CD4-positive, alpha-beta memory T cell (primary cell): ENCODE measurements at regions not wholly inside any gene's neighbourhood (a gene's known extent, or its start where the extent isn't known, plus 50 kb on each side); places are given as distances from the start of the nearest gene placed in this dataset.

ENCODE experiments used
- CTCF ChIA-PET: fragments of 350-600 bp; sonication (Branson Sonifier 250); formaldehyde crosslinking; loops from one replicate; lab custom pipeline; 2021; ENCODE audit warnings: inconsistent platforms; ENCODE audit not compliant: partially characterized antibody; lab: Charles Lee
- POLR2A ChIA-PET: fragments of 350-600 bp; sonication (Branson Sonifier 250); formaldehyde crosslinking; loops from one replicate; lab custom pipeline; 2021; ENCODE audit not compliant: partially characterized antibody; lab: Charles Lee
- DNase-seq, 5 donors: peaks; one replicate each; pipeline versions ENCODE4 v3.0.0 to v3.0.0-alpha.2; 2020 to 2022; ENCODE audit warnings: mixed read lengths in 1 of 5
- H3K27ac ChIP-seq: one replicate; pipeline ENCODE4 v1.7.0; 2013; ENCODE audit warnings: low read depth, low read length
- H3K27me3 ChIP-seq: 2 replicates; pipeline ENCODE4 v1.7.0; 2013; ENCODE audit warnings: mild to moderate bottlenecking, low read length, moderate library complexity; ENCODE audit not compliant: insufficient read depth
- H3K36me3 ChIP-seq: 2 replicates; pipeline ENCODE4 v1.7.0; 2013; ENCODE audit warnings: mild to moderate bottlenecking, low read length, moderate library complexity; ENCODE audit not compliant: insufficient read depth
- H3K4me1 ChIP-seq: 2 replicates; pipeline ENCODE4 v1.7.0; 2013; ENCODE audit warnings: mild to moderate bottlenecking, low read length, moderate library complexity; ENCODE audit not compliant: insufficient read depth
- H3K4me3 ChIP-seq, 2 donors: one replicate each; pipeline ENCODE4 v1.7.0; 2013; ENCODE audit warnings: low read length in 2 of 2, mild to moderate bottlenecking in 1 of 2
- H3K9me3 ChIP-seq, 2 donors: one replicate each; pipeline ENCODE4 v1.7.0; 2013; ENCODE audit warnings: low read length in 2 of 2, control low read depth in 1 of 2; ENCODE audit not compliant: control insufficient read depth in 1 of 2
- H3K27ac Mint-ChIP-seq, 7 donors: one replicate each; pipeline ENCODE4 v1.8.0; 2020 to 2021; ENCODE audit warnings: mixed read lengths in 7 of 7, mild to moderate bottlenecking in 6 of 7, inconsistent platforms in 3 of 7, moderate library complexity in 3 of 7
- H3K27me3 Mint-ChIP-seq, 2 donors: one replicate each; pipeline ENCODE4 v1.8.0; 2020 to 2021; ENCODE audit warnings: mixed read lengths in 2 of 2
- H3K36me3 Mint-ChIP-seq, 2 donors: one replicate each; pipeline ENCODE4 v1.8.0; 2020 to 2021; ENCODE audit warnings: mixed read lengths in 2 of 2, inconsistent platforms in 1 of 2, mild to moderate bottlenecking in 1 of 2
- H3K4me1 Mint-ChIP-seq, 4 donors: one replicate each; pipeline ENCODE4 v1.8.0; 2020 to 2021; ENCODE audit warnings: mixed read lengths in 4 of 4, mild to moderate bottlenecking in 1 of 4
- H3K4me3 Mint-ChIP-seq, 8 donors: one replicate each; pipeline ENCODE4 v1.8.0; 2020 to 2021; ENCODE audit warnings: mixed read lengths in 8 of 8, mild to moderate bottlenecking in 7 of 8, moderate library complexity in 6 of 8, inconsistent platforms in 3 of 8
- H3K9me3 Mint-ChIP-seq, 8 donors: one replicate each; pipeline ENCODE4 v1.8.0; 2020 to 2021; ENCODE audit warnings: mixed read lengths in 8 of 8, mild to moderate bottlenecking in 5 of 8, inconsistent platforms in 3 of 8, moderate library complexity in 1 of 8
- intact Hi-C: fragments of 100-400 bp; cut with micrococcal nuclease; formaldehyde crosslinking; loops from one replicate; pipeline ENCODE4 v1.15.1; 2023

DNA sequence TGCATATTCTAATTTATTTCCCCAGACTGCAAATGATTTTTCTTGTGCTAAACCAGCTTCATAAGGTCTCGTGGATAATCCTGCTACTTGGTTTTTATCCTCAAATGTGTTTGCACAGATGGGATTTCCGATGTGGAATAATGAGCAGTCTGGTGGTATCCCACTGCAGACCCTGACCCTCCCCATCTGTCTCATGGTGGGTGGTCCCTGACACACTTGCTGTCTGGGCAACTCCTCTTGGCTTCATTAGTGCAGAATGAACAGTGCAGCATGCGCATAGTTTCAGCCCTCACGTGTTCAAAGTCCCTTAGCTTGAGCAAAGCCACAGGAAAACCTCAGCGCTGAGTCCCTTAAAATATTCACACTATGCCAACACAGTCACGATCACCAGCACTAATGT lies 996.5 kb downstream of the AACS start:
- H3K27ac Mint-ChIP-seq = no peak overlapping the region

GRCh38 chr12:126064028-126064427 lies 998.8 kb downstream of the AACS start:
- Mint-ChIP-seq H3K4me3 (no peak overlapping the region), H3K4me1 (no peaks in the 10 kb centered on the region), H3K27me3 (no peaks in the 10 kb centered on the region), H3K36me3 (no peaks in the 10 kb centered on the region), H3K9me3 (peaks cover 0 to 6% (median 0%) of the 10 kb centered on the region in 8 donors), H3K27ac (no peak overlapping the region)
- Histone ChIP-seq H3K27me3 (no peaks in the 10 kb centered on the region), H3K4me1 (no peaks in the 10 kb centered on the region), H3K36me3 (no peaks in the 10 kb centered on the region), H3K9me3 (no peaks in the 10 kb centered on the region), H3K4me3 (no peak overlapping the region), H3K27ac (no peak overlapping the region)
- CTCF ChIA-PET = no interaction called here
- DNase-seq = no peak
- POLR2A ChIA-PET = no interaction called here
- intact Hi-C loops = no loop called here

More for the DNA sequence above, 996.5 kb downstream of the AACS start:
- Mint-ChIP-seq H3K4me1 (no peaks in the 10 kb centered on the region), H3K36me3 (no peaks in the 10 kb centered on the region), H3K27me3 (no peaks in the 10 kb centered on the region), H3K9me3 (peaks cover 0 to 6% (median 0%) of the 10 kb centered on the region in 8 donors), H3K4me3 (no peak overlapping the region)
- CTCF ChIA-PET = no interaction called here
- H3K27ac ChIP-seq = no peak overlapping the region
- H3K4me1 ChIP-seq = no peaks in the 10 kb centered on the region
- H3K36me3 ChIP-seq = no peaks in the 10 kb centered on the region
- H3K27me3 ChIP-seq = no peaks in the 10 kb centered on the region
- H3K9me3 ChIP-seq = no peaks in the 10 kb centered on the region
- no peak overlapping the region for H3K4me3 ChIP-seq
- DNase-seq = no peak
- intact Hi-C loops = no loop called here
- POLR2A ChIA-PET = no interaction called here

DNA sequence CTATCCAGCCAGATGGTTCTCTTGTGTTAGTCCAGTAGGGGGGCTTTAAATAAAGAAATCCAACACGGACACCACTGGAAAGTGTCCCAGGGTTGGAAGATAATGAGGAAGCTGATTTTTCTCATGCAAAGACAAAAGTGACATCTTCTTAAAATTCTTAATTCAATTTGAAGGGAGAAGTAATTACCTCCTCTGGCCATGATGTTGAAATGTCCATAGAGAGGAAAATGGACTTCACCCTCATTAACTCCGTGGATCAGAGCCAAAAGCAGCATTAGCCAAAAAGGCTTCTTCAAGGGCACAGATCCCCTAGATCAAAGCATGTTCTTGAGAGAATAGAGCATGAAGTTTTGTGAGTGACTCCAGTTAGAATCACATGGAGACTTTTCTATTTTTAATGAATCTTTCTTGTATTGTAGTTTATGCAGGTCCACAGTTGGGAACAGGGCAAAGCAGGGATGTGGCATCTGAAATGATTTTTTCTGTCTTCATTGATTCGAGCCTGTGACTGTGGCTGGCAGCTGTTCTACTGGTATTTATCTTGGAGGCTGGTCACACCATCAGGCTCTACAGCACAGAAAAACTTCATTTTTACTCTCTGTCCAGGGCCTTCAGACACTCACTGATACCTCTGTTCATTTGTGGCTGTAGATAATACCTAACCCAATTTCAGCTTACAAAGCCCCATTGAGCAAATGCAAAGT lies 1002.5 kb downstream of the AACS start:
- Mint-ChIP-seq H3K36me3 (no peaks in the 10 kb centered on the region), H3K27me3 (no peaks in the 10 kb centered on the region), H3K4me3 (no peak overlapping the region), H3K27ac (no peak overlapping the region), H3K4me1 (no peaks in the 10 kb centered on the region), H3K9me3 (peaks cover 0 to 36% (median 14%) of the 10 kb centered on the region in 8 donors)
- H3K27ac ChIP-seq = no peak overlapping the region
- no peaks in the 10 kb centered on the region for H3K4me1 ChIP-seq
- CTCF ChIA-PET = interaction anchor here (1.6 kb wide), 1 partner anchor 806 kb away, joined by 10 read pairs; no protein-coding TSS in a partner anchor
- intact Hi-C loops = no loop called here
- no peaks in the 10 kb centered on the region for H3K36me3 ChIP-seq
- POLR2A ChIA-PET = no interaction called here
- H3K9me3 ChIP-seq = no peaks in the 10 kb centered on the region
- H3K4me3 ChIP-seq = no peak overlapping the region
- no peaks in the 10 kb centered on the region for H3K27me3 ChIP-seq
- DNase-seq = no peak

GRCh38 chr12:126069549-126070165 lies 1004.4 kb downstream of the AACS start:
- H3K4me1 Mint-ChIP-seq = no peaks in the 10 kb centered on the region

GRCh38 chr12:126076515-126076914 lies 1011.3 kb downstream of the AACS start:
- Mint-ChIP-seq H3K27ac (no peak overlapping the region), H3K36me3 (no peaks in the 10 kb centered on the region)

More at GRCh38 chr12:126069549-126070165, 1004.4 kb downstream of the AACS start:
- Histone ChIP-seq H3K36me3 (no peaks in the 10 kb centered on the region), H3K27me3 (no peaks in the 10 kb centered on the region), H3K4me1 (no peaks in the 10 kb centered on the region), H3K27ac (no peak overlapping the region), H3K9me3 (no peaks in the 10 kb centered on the region), H3K4me3 (no peak overlapping the region)
- H3K27ac Mint-ChIP-seq = no peak overlapping the region
- intact Hi-C loops = no loop called here
- H3K36me3 Mint-ChIP-seq = no peaks in the 10 kb centered on the region
- peaks cover 0 to 36% (median 15%) of the 10 kb centered on the region in 8 donors for H3K9me3 Mint-ChIP-seq
- H3K27me3 Mint-ChIP-seq = no peaks in the 10 kb centered on the region
- peak in 4 of 5 donors; percentile 1 to 15 (median 6) for DNase-seq
- CTCF ChIA-PET = interaction anchor here (0.9 to 1.6 kb wide), 3 partner anchors 49 to 805 kb away, joined by 3 to 10 read pairs (median 3); no protein-coding TSS in a partner anchor
- no peak overlapping the region for H3K4me3 Mint-ChIP-seq
- POLR2A ChIA-PET = no interaction called here

GRCh38 chr12:126083926-126084325 lies 1018.7 kb downstream of the AACS start:
- H3K4me3 Mint-ChIP-seq = no peak overlapping the region
- CTCF ChIA-PET = no interaction called here
- intact Hi-C loops = no loop called here
- Histone ChIP-seq H3K36me3 (no peaks in the 10 kb centered on the region), H3K27me3 (no peaks in the 10 kb centered on the region), H3K4me1 (no peaks in the 10 kb centered on the region), H3K4me3 (no peak overlapping the region), H3K27ac (no peak overlapping the region), H3K9me3 (no peaks in the 10 kb centered on the region)
- no peak overlapping the region for H3K27ac Mint-ChIP-seq
- POLR2A ChIA-PET = no interaction called here
- no peaks in the 10 kb centered on the region for H3K27me3 Mint-ChIP-seq
- no peaks in the 10 kb centered on the region for H3K4me1 Mint-ChIP-seq
- no peaks in the 10 kb centered on the region for H3K36me3 Mint-ChIP-seq
- no peak for DNase-seq
- peaks cover 0 to 12% (median 2%) of the 10 kb centered on the region in 8 donors for H3K9me3 Mint-ChIP-seq

More at GRCh38 chr12:126076515-126076914, 1011.3 kb downstream of the AACS start:
- intact Hi-C loops = no loop called here
- H3K27me3 Mint-ChIP-seq = no peaks in the 10 kb centered on the region
- H3K9me3 Mint-ChIP-seq = peaks cover 0 to 6% (median 2%) of the 10 kb centered on the region in 8 donors
- Histone ChIP-seq H3K9me3 (no peaks in the 10 kb centered on the region), H3K4me3 (no peak overlapping the region), H3K27me3 (no peaks in the 10 kb centered on the region), H3K36me3 (no peaks in the 10 kb centered on the region), H3K4me1 (no peaks in the 10 kb centered on the region), H3K27ac (no peak overlapping the region)
- no peak overlapping the region for H3K4me3 Mint-ChIP-seq
- CTCF ChIA-PET = no interaction called here
- H3K4me1 Mint-ChIP-seq = no peaks in the 10 kb centered on the region
- POLR2A ChIA-PET = no interaction called here
- no peak for DNase-seq

DNA sequence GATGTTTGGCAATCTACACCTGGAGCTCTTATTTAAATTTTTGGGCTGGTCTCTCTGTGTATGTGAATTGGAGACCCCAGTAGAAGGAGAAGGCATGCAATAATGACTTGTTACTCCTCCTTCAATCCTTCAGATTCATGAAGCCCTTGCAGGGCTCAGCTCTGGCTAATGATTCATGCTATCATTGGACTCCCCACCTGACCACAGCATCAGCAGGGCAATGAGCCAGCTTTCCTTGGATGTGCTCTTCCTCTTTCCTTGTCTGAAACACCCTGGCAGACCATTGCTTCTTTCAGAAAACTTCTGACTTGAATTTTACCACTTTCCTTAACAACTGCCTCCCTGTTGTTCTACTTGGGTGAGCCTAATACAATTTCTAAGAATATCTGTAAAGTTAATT lies 1019.2 kb downstream of the AACS start:
- CTCF ChIA-PET = no interaction called here

More for the DNA sequence above, 1019.2 kb downstream of the AACS start:
- Mint-ChIP-seq H3K9me3 (peaks cover 0 to 12% (median 5%) of the 10 kb centered on the region in 8 donors), H3K36me3 (no peaks in the 10 kb centered on the region), H3K27me3 (no peaks in the 10 kb centered on the region), H3K27ac (no peak overlapping the region), H3K4me3 (no peak overlapping the region), H3K4me1 (no peaks in the 10 kb centered on the region)
- DNase-seq = no peak
- H3K4me3 ChIP-seq = no peak overlapping the region
- POLR2A ChIA-PET = no interaction called here
- no peaks in the 10 kb centered on the region for H3K9me3 ChIP-seq
- intact Hi-C loops = no loop called here
- H3K27me3 ChIP-seq = no peaks in the 10 kb centered on the region
- no peaks in the 10 kb centered on the region for H3K36me3 ChIP-seq
- H3K4me1 ChIP-seq = no peaks in the 10 kb centered on the region
- H3K27ac ChIP-seq = no peak overlapping the region
